ENCODE measurements at regions not wholly inside any gene's neighbourhood (a gene's known extent, or its start where the extent isn't known, plus 50 kb on each side); places are given as distances from the start of the nearest gene placed in this dataset.

- TF ChIP-seq CTCF (conservative IDR thresholded peaks at IDR 0.05) (no peak), ZFX (IDR thresholded peaks at IDR 0.05) (no peak)
These were observed 71.4 kb upstream of the PAPPA2 start for GRCh38 chr1:176391621-176392020.
